Kidney (tissue), 13 donors: ENCODE measurements at regions not wholly inside any gene's neighbourhood (a gene's known extent, or its start where the extent isn't known, plus 50 kb on each side); places are given as distances from the start of the nearest gene placed in this dataset.
A peak's percentile ranks its signal among the peaks of the same experiment; 100 is the strongest.

Experiments
- DNase-seq, 5 donors: peaks; one replicate each; pipeline ENCODE4 v3.0.0-alpha.2; 2013 to 2020
- FAIRE-seq: peaks from 2 replicates; lab custom pipeline; 2012; peaks lifted over from hg19 to GRCh38; lab: Jason Lieb, UNC
- H3K27ac ChIP-seq, 2 donors: one replicate each; pipeline ENCODE4 v1.7.0; 2013; ENCODE audit warnings: low read depth in 2 of 2, low read length in 2 of 2, inconsistent platforms in 1 of 2
- H3K27me3 ChIP-seq: one replicate; pipeline ENCODE4 v1.7.1; 2013; ENCODE audit warnings: low read length, inconsistent platforms; ENCODE audit not compliant: control insufficient read depth, insufficient read depth
- H3K36me3 ChIP-seq, 3 donors: one replicate each; pipeline versions ENCODE4 v1.7.0 to v1.7.1; 2013; ENCODE audit warnings: low read length in 3 of 3, control low read depth in 1 of 3, inconsistent platforms in 1 of 3; ENCODE audit not compliant: insufficient read depth in 3 of 3, control insufficient read depth in 2 of 3
- H3K4me1 ChIP-seq, 3 donors: one replicate each; pipeline versions ENCODE4 v1.7.0 to v1.7.1; 2013; ENCODE audit warnings: low read length in 3 of 3, inconsistent platforms in 1 of 3, low read depth in 1 of 3; ENCODE audit not compliant: control insufficient read depth in 2 of 3, insufficient read depth in 2 of 3
- H3K4me3 ChIP-seq, 3 donors: one replicate each; pipeline versions ENCODE4 v1.7.0 to v1.8.1; 2013; ENCODE audit warnings: low read length in 3 of 3, control low read depth in 1 of 3, inconsistent platforms in 1 of 3
- H3K9ac ChIP-seq, 3 donors: one replicate each; pipeline versions ENCODE4 v1.7.0 to v1.7.1; 2013; ENCODE audit warnings: low read length in 3 of 3, control low read depth in 1 of 3, inconsistent platforms in 1 of 3
- H3K9me3 ChIP-seq, 3 donors: one replicate each; pipeline versions ENCODE4 v1.7.0 to v1.7.1; 2013; ENCODE audit warnings: low read length in 3 of 3, control low read depth in 1 of 3, inconsistent platforms in 1 of 3; ENCODE audit not compliant: control insufficient read depth in 2 of 3, insufficient read depth in 1 of 3
- CTCF ChIP-seq: IDR thresholded peaks from 3 replicates; pipeline ENCODE4 v1.5.1; 2012; ENCODE audit warnings: mild to moderate bottlenecking, moderate library complexity, borderline replicate concordance; ENCODE audit not compliant: insufficient read depth; ENCODE audit errors: extremely low read depth
- intact Hi-C: fragments of 100-400 bp; cut with DNase I; formaldehyde crosslinking; loops from one replicate; pipeline ENCODE4 v1.11.1; 2022
- donor health status: control.
- donor health status: control.
- donor health status: control.
- donor health status: control.
- donor health status: control.
- donor health status: DM: yes; HTN: yes; CAD: no.
- donor health status: Normal renal cell carcinoma (clear cell type).

DNA sequence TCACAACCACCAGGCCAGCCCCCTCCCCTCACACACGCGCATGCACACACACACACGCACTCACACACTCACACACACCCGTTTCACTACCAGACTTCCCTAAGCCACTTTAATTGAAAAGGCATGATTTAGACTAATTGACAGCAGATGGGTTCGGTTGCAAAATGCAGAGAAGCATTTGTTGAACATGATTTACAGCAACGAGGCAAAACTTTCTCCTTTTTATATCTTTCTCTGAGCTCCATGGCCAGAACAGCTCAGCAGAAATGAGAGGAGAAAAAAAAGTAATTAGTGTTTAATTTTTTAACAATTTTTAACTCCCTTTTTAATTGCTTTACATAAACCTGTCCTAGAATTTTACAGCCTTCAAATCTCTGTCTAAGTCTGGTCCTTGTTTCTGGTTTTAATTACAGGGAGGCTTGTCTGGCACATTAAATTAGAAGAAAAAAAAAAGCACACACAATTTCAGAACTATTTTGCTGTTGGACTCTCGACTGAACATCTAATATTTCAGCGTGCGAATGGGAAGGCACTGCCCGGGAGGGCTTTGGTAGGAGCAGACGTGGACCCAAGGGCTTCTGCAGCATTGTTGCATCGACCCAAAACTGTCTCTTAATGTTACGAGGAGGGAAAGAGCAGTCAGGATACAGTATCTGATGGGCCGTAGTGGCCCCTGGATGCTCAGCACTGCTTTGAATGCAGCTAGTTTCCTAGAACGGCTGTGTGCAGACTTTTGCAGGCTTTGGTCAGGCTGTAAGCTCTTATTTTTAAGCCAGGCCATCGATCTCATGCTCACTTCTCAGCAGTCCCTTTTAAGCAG is 255.9 kb downstream of the SOX9 start:
- no peaks in the 10 kb centered on the region for H3K36me3 ChIP-seq
- FAIRE-seq (no peak), DNase-seq (peak in 1 of 5 donors; percentile 40)
- no peak for TF ChIP-seq CTCF
- intact Hi-C loops, result no loop called here
- no peaks in the 10 kb centered on the region for H3K9me3 ChIP-seq
- H3K4me1 ChIP-seq, result peaks cover 0 to 2% (median 0%) of the 10 kb centered on the region in 3 donors
- no peak overlapping the region for H3K9ac ChIP-seq
- H3K27me3 ChIP-seq, result no peaks in the 10 kb centered on the region
- H3K4me3 ChIP-seq, result no peak overlapping the region
- no peak overlapping the region for H3K27ac ChIP-seq

DNA sequence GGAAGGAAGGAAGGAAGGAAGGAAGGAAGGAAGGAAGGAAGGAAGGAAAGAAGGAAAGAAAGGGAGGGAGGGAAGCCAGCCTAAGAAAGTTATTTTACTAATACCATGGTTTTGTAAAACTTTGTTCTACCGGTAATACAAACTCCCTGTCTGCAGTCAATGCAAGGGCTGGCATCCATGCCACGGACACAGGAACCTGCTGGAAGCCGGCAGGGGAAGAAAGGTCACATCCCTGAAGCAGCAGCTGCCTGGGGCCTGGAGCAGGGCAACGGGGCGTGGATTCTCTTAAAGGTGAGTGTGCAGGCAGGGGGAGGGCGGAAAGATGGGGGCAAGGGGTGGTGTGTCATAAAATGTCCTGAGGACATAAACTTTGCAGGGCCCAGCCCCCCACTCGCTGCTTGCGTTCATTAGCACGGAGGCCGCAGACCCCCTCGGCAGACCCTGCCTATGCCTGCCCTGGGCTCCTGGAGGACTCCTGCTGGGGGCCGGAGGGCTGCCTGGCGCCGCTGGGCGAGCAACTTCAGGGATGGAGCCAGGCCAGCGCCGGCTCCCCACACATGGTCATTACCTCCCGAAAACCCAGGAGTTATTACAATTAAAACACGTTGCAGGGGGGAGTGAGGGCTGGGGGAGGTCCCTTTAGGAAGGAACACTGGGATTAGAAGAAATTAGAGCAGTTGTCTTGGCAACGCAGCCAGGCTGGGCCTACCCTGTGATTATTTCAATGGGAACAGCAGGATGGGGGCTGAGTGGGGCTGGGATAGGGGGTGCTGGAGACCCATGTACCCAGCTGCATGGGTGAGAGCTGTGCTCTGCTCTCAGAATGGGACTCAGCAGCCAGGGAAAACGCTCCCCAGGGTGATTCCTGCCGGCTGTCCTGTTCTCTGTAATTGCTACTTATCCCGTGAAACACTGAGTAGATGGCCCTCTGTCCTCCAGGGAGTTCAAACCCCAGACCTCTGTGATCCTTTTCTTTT is 257.9 kb downstream of the SOX9 start:
- Histone ChIP-seq H3K9ac (no peak overlapping the region), H3K27ac (no peak overlapping the region), H3K4me3 (no peak overlapping the region), H3K9me3 (no peaks in the 10 kb centered on the region), H3K36me3 (no peaks in the 10 kb centered on the region), H3K4me1 (peaks cover 0 to 4% (median 2%) of the 10 kb centered on the region in 3 donors), H3K27me3 (no peaks in the 10 kb centered on the region)
- no peak for TF ChIP-seq CTCF
- no peak for FAIRE-seq
- DNase-seq, result peak in 3 of 5 donors; percentile 46 to 67 (median 46)
- intact Hi-C loops, result no loop called here

DNA sequence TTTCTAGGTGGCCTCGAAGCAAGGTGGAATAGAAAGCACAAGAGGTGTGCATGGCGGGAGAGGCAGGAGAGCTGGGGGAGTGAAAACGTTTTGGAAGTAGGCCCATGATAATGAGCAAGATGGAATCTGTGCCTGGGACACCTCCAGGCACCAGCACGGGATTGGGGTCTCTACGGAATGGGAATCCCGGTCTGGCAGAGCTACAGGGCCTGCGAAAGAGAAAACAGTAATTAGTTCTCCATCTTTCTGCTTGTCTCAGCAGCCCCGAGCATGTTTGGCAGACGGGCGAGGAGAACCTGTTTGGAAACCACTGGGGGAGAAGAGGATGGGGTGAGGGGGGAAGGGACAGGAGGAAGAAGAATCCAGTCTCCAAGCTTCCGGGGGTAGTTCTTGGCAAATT is 258.7 kb downstream of the SOX9 start:
- FAIRE-seq (no peak), DNase-seq (no peak)
- no peak overlapping the region for H3K9ac ChIP-seq
- intact Hi-C loops, result no loop called here
- no peaks in the 10 kb centered on the region for H3K36me3 ChIP-seq
- H3K27me3 ChIP-seq, result no peaks in the 10 kb centered on the region
- peaks cover 0 to 4% (median 0%) of the 10 kb centered on the region in 3 donors for H3K4me1 ChIP-seq
- H3K27ac ChIP-seq, result no peak overlapping the region
- H3K9me3 ChIP-seq, result no peaks in the 10 kb centered on the region
- no peak for TF ChIP-seq CTCF
- H3K4me3 ChIP-seq, result no peak overlapping the region
